ENCODE measurements at regions not wholly inside any gene's neighbourhood (a gene's known extent, or its start where the extent isn't known, plus 50 kb on each side); places are given as distances from the start of the nearest gene placed in this dataset.

DNA sequence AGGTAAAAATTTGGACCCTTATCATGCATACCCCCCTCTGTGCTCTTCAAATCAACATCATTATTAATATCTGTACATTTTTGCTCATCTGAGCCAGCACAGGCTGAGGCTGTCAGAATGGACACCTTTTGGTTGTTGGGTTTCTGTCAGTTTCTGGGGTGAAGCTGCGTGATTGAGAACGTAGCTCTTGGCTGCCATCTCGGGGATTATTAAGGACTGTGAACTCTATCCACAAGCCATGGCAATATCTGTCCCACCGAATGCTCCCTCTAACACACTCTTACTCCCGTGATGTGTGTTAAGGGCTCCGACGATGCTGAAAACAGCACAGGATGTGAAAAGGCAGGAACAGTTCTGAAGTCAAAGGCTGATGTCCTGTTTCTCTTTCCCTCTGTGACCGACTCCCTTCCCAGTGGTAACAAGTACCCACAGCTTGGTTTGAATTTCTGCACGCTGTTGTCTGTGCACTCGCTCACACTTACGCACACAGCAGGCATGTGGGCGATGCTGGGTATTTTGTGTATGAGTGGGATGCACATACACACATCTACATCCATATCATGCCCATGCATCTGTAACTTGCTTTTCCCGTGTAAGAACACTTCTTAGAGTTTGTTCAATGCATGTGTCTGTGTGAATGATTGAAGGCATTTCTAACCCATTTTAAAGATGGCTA is 405.6 kb downstream of the TMEM121 start:
- H3K4me3 ChIP-seq, result no peak overlapping the region
- H3K9me3 ChIP-seq, result peaks cover 3 to 20% (median 11%) of the 10 kb centered on the region in 4 donors
- 66 to 78% (median 73%) methylated on average over 13 of the region's 13 CpGs for WGBS, 5 donors
- TF ChIP-seq EP300 (IDR thresholded peaks at IDR 0.05) (no peak), POLR2A (IDR thresholded peaks at IDR 0.05) (no peak), POLR2AphosphoS5 (IDR thresholded peaks at IDR 0.05) (no peak)
- H3K36me3 ChIP-seq, result no peaks in the 10 kb centered on the region
- peaks cover 0 to 32% (median 0%) of the 10 kb centered on the region in 3 donors for H3K27me3 ChIP-seq
- DNase-seq, result peak in 1 of 2 donors; percentile 9
- H3K4me1 ChIP-seq, result no peaks in the 10 kb centered on the region
- intact Hi-C loops (cut with DNase I; ENCODE audit: low total_unique reads), result no loop called here
- H3K27ac ChIP-seq, result no peak overlapping the region

DNA sequence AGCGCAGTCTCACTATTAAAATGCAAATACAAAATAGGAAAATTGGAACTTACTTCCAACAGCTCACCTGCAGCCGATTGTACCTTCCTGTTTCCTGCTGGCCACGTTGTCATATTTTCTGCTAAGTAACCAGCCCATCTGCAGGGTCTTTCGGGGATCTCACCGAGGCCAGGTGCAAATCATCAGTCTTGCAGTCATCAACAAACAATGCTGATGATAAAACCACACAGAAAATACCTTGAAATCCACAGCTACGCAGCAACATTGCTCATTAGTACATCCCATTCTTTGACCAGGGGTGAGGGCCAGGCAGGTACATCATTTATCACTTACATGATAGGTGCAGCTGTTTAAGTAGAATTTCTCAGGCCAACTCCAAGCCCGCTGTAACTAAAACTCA is 406.9 kb downstream of the TMEM121 start:
- TF ChIP-seq POLR2A (IDR thresholded peaks at IDR 0.05) (no peak), POLR2AphosphoS5 (IDR thresholded peaks at IDR 0.05) (no peak), EP300 (IDR thresholded peaks at IDR 0.05) (no peak)
- TF ChIP-seq, protein P1, sequence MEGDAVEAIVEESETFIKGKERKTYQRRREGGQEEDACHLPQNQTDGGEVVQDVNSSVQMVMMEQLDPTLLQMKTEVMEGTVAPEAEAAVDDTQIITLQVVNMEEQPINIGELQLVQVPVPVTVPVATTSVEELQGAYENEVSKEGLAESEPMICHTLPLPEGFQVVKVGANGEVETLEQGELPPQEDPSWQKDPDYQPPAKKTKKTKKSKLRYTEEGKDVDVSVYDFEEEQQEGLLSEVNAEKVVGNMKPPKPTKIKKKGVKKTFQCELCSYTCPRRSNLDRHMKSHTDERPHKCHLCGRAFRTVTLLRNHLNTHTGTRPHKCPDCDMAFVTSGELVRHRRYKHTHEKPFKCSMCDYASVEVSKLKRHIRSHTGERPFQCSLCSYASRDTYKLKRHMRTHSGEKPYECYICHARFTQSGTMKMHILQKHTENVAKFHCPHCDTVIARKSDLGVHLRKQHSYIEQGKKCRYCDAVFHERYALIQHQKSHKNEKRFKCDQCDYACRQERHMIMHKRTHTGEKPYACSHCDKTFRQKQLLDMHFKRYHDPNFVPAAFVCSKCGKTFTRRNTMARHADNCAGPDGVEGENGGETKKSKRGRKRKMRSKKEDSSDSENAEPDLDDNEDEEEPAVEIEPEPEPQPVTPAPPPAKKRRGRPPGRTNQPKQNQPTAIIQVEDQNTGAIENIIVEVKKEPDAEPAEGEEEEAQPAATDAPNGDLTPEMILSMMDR (IDR thresholded peaks at IDR 0.05), result no peak
- Histone ChIP-seq H3K4me1 (no peaks in the 10 kb centered on the region), H3K27me3 (peaks cover 0 to 42% (median 0%) of the 10 kb centered on the region in 3 donors), H3K9me3 (peaks cover 3 to 30% (median 23%) of the 10 kb centered on the region in 4 donors), H3K27ac (no peak overlapping the region), H3K36me3 (no peaks in the 10 kb centered on the region), H3K4me3 (no peak overlapping the region)
- intact Hi-C loops (cut with DNase I; ENCODE audit: low total_unique reads), result no loop called here
- peak in 1 of 2 donors; percentile 20 for DNase-seq
- 58 to 74% (median 68%) methylated on average over 7 of the region's 7 CpGs for WGBS, 5 donors

DNA sequence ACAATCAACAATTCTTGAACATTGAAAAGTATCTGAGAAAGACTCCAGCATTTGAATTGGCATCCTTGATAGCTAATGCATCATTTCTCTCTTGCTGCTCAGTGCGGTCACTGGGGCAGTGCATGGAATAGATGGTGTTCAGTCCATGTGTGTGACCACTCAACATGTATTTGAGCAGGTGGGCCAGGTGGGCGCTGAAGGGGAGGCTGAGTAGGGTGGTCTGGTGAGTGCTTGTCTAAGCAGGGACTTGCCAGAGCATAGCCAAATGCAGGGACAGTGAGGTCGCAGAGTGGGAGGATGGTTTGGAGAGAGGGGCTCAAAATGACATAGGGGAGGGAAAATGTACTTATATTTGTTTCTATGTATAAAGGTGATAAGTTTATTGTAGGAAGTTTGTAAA is 409.0 kb downstream of the TMEM121 start:
- DNase-seq, result no peak
- no peaks in the 10 kb centered on the region for H3K36me3 ChIP-seq
- peaks cover 3 to 48% (median 40%) of the 10 kb centered on the region in 4 donors for H3K9me3 ChIP-seq
- H3K27ac ChIP-seq, result no peak overlapping the region
- peaks cover 0 to 22% (median 0%) of the 10 kb centered on the region in 3 donors for H3K27me3 ChIP-seq
- H3K4me1 ChIP-seq, result no peaks in the 10 kb centered on the region
- intact Hi-C loops (cut with DNase I; ENCODE audit: low total_unique reads), result no loop called here
- 63 to 70% (median 65%) methylated on average over 3 of the region's 3 CpGs for whole genome bisulfite sequencing, 5 donors
- TF ChIP-seq POLR2A (IDR thresholded peaks at IDR 0.05) (no peak), EP300 (IDR thresholded peaks at IDR 0.05) (no peak), POLR2AphosphoS5 (IDR thresholded peaks at IDR 0.05) (no peak)
- TF ChIP-seq, protein P1 (IDR thresholded peaks at IDR 0.05), result no peak
- H3K4me3 ChIP-seq, result no peak overlapping the region

DNA sequence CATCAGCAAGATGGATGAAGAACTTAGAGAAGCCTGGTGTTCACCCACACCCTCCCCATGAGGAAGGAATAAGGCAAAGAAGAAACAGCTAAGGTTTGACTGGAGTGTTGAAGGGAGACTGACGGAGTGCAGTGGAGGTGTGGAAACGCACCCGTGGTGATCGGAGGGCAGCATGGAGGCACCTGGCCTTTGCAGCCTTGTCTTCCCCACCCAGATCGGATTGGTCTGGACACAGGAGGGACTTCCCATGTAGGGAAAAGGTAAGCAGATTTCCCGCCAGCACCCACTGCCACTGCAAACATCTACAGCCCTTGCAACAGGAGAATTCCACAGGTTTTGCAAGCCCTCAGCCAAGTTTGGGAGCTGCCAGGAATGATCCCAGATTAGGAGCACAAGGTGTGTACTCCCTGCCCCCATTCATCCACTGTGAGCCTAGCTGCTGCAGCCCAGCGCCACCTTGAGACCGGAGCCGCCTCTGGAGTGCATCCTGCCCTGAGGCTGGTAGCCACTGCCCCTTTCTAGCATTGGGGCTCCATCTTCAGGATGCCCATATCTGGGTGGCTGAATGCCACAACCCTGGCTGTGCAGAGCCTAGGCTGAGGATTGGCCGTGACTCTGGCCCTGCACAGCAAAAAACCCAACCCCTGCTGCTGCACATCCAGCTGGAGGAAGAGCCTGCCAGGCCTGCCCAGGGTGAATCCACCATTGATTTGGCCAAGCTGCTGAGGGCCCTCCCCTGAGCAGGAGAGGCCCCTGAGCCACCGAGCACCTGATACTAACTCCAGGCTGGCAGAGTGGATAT is 411.1 kb downstream of the TMEM121 start:
- intact Hi-C loops (cut with DNase I; ENCODE audit: low total_unique reads), result no loop called here
- 75 to 80% (median 77%) methylated on average over 7 to 11 of the region's 11 CpGs for WGBS, 5 donors

More for the DNA sequence above, 411.1 kb downstream of the TMEM121 start:
- Histone ChIP-seq H3K27ac (no peak overlapping the region), H3K9me3 (peaks cover 3 to 48% (median 41%) of the 10 kb centered on the region in 4 donors), H3K4me3 (no peak overlapping the region), H3K4me1 (no peaks in the 10 kb centered on the region), H3K36me3 (no peaks in the 10 kb centered on the region), H3K27me3 (peaks cover 0 to 19% (median 0%) of the 10 kb centered on the region in 3 donors)
- TF ChIP-seq, protein P1 (IDR thresholded peaks at IDR 0.05), result no peak
- TF ChIP-seq POLR2A (IDR thresholded peaks at IDR 0.05) (no peak), EP300 (IDR thresholded peaks at IDR 0.05) (no peak), POLR2AphosphoS5 (IDR thresholded peaks at IDR 0.05) (no peak)
- peak in 1 of 2 donors; percentile 22 for DNase-seq

Measured in stomach (tissue), 8 donors.